ENCODE measurements at regions not wholly inside any gene's neighbourhood (a gene's known extent, or its start where the extent isn't known, plus 50 kb on each side); places are given as distances from the start of the nearest gene placed in this dataset.
"Not testable (repeated sequence)": the region's sequence is repeated elsewhere in the genome, so short reads cannot be mapped to it uniquely, and the experiment has no call there.

DNA sequence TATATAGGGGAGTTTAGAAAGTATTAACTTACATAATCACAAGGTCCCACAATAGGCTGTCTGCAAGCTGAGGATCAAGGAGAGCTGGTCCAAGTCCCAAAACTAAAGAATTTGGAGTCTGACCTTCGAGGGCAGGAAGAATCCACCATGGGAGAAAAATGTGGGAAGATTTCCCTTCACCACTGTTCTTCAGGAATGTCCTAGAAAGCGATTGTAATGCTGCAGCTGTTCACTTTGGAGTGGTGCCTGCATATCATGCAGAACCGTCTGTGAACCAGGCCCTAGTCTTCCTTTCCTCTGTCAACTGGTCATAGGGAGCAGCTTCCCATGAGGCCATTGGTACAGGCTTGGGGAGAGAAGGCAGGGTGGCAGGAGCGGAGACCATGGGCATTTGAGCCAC is 497.9 kb upstream of the ARPP21 start:
- ChIA-PET CTCF (no interaction called here), POLR2A (no interaction called here)
- TF ChIP-seq, protein P1, sequence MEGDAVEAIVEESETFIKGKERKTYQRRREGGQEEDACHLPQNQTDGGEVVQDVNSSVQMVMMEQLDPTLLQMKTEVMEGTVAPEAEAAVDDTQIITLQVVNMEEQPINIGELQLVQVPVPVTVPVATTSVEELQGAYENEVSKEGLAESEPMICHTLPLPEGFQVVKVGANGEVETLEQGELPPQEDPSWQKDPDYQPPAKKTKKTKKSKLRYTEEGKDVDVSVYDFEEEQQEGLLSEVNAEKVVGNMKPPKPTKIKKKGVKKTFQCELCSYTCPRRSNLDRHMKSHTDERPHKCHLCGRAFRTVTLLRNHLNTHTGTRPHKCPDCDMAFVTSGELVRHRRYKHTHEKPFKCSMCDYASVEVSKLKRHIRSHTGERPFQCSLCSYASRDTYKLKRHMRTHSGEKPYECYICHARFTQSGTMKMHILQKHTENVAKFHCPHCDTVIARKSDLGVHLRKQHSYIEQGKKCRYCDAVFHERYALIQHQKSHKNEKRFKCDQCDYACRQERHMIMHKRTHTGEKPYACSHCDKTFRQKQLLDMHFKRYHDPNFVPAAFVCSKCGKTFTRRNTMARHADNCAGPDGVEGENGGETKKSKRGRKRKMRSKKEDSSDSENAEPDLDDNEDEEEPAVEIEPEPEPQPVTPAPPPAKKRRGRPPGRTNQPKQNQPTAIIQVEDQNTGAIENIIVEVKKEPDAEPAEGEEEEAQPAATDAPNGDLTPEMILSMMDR (IDR thresholded peaks at IDR 0.05; ENCODE audit: insufficient read depth in 1 of 2, low read depth in 1 of 2, low read length in 1 of 2, severe bottlenecking in 1 of 2, unreplicated experiment in 1 of 2): no peak
- Mint-ChIP-seq H3K9me3 (ENCODE audit: unreplicated experiment) (peaks cover 10% of the 10 kb centered on the region), H3K4me3 (ENCODE audit: unreplicated experiment) (no peak overlapping the region), H3K27ac (ENCODE audit: unreplicated experiment) (no peak overlapping the region), H3K4me1 (ENCODE audit: low read depth, unreplicated experiment) (no peaks in the 10 kb centered on the region), H3K27me3 (ENCODE audit: insufficient read depth, unreplicated experiment) (no peaks in the 10 kb centered on the region), H3K36me3 (ENCODE audit: insufficient read depth, unreplicated experiment) (no peaks in the 10 kb centered on the region)
- H3K4me3 ChIP-seq (ENCODE audit: low read depth, low read length): no peak overlapping the region
- H3K27me3 ChIP-seq (replicated peaks; ENCODE audit: control insufficient read depth, insufficient read depth, low read length): no peaks in the 10 kb centered on the region
- no peaks in the 10 kb centered on the region for H3K9me3 ChIP-seq
- H3K36me3 ChIP-seq (ENCODE audit: control insufficient read depth, insufficient read depth, low read length): no peaks in the 10 kb centered on the region
- H3K4me1 ChIP-seq: no peaks in the 10 kb centered on the region
- no peak for DNase-seq
- intact Hi-C loops (cut with micrococcal nuclease; ENCODE audit: unreplicated experiment): no loop called here
- no TSS peak for BruUV-seq (replicated peaks)

- Mint-ChIP-seq H3K4me1 (ENCODE audit: low read depth, unreplicated experiment) (no peaks in the 10 kb centered on the region), H3K27ac (ENCODE audit: unreplicated experiment) (no peak overlapping the region)
- CTCF ChIA-PET: no interaction called here
Measured at GRCh38 chr3:35144011-35144410, 495.3 kb upstream of the ARPP21 start.

DNA sequence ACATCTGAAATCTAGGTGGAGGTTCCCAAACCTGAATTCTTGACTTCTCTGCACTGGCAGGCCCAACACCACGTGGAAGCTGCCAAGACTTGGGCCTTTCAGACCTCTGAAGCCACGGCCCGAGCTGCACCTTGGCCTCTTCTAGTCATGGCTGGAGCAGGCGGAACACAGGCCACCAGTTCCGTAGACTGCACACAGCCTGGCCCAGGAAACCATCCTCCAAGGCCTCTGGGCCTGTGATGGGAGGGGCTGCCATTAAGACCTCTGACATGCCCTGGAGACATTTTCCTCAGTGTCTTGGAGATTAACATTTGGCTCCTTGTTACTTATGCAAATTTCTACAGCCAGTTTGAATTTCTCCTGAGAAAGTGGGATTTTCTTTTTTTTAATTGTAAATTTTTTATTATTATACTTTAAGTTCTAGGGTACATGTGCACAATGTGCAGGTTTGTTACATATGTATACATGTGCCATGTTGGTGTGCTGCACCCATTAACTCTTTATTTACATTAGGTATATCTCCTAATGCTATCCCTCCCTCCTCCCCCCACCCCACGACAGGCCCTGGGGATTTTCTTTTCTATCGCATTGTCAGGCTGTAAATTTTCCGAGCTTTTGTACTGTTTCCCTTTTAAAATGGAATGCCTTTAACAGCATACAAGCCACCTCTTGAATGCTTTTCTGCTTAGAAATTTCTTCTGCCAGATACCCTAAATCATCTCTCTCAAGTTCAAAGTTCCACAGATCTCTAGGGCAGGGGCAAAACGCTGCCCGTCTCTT is 492.9 kb upstream of the ARPP21 start:
- DNase-seq; POLR2A ChIA-PET; H3K27me3 ChIP-seq (replicated peaks; ENCODE audit: control insufficient read depth, insufficient read depth, low read length); H3K27ac Mint-ChIP-seq (ENCODE audit: unreplicated experiment); H3K36me3 Mint-ChIP-seq (ENCODE audit: insufficient read depth, unreplicated experiment); BruUV-seq (replicated peaks); intact Hi-C loops (cut with micrococcal nuclease; ENCODE audit: unreplicated experiment); H3K27me3 Mint-ChIP-seq (ENCODE audit: insufficient read depth, unreplicated experiment); H3K9me3 Mint-ChIP-seq (ENCODE audit: unreplicated experiment); H3K4me3 Mint-ChIP-seq (ENCODE audit: unreplicated experiment); H3K4me1 Mint-ChIP-seq (ENCODE audit: low read depth, unreplicated experiment); H3K9me3 ChIP-seq; H3K4me3 ChIP-seq (ENCODE audit: low read depth, low read length); H3K4me1 ChIP-seq; CTCF ChIA-PET; H3K36me3 ChIP-seq (ENCODE audit: control insufficient read depth, insufficient read depth, low read length): not testable (repeated sequence)

More at GRCh38 chr3:35144011-35144410, 495.3 kb upstream of the ARPP21 start:
- Mint-ChIP-seq H3K9me3 (ENCODE audit: unreplicated experiment) (peaks cover 10% of the 10 kb centered on the region), H3K27me3 (ENCODE audit: insufficient read depth, unreplicated experiment) (no peaks in the 10 kb centered on the region), H3K4me3 (ENCODE audit: unreplicated experiment) (no peak overlapping the region), H3K36me3 (ENCODE audit: insufficient read depth, unreplicated experiment) (no peaks in the 10 kb centered on the region)
- BruUV-seq (replicated peaks): no TSS peak
- Histone ChIP-seq H3K36me3 (ENCODE audit: control insufficient read depth, insufficient read depth, low read length) (no peaks in the 10 kb centered on the region), H3K9me3 (no peaks in the 10 kb centered on the region), H3K27me3 (replicated peaks; ENCODE audit: control insufficient read depth, insufficient read depth, low read length) (no peaks in the 10 kb centered on the region), H3K4me3 (ENCODE audit: low read depth, low read length) (no peak overlapping the region), H3K4me1 (no peaks in the 10 kb centered on the region)
- POLR2A ChIA-PET: no interaction called here
- TF ChIP-seq, protein P1 (IDR thresholded peaks at IDR 0.05; ENCODE audit: insufficient read depth in 1 of 2, low read depth in 1 of 2, low read length in 1 of 2, severe bottlenecking in 1 of 2, unreplicated experiment in 1 of 2): no peak
- no peak for DNase-seq
- intact Hi-C loops (cut with micrococcal nuclease; ENCODE audit: unreplicated experiment): no loop called here

All from Caco-2 (cell line).